ENCODE measurements at regions not wholly inside any gene's neighbourhood (a gene's known extent, or its start where the extent isn't known, plus 50 kb on each side); places are given as distances from the start of the nearest gene placed in this dataset.

DNA sequence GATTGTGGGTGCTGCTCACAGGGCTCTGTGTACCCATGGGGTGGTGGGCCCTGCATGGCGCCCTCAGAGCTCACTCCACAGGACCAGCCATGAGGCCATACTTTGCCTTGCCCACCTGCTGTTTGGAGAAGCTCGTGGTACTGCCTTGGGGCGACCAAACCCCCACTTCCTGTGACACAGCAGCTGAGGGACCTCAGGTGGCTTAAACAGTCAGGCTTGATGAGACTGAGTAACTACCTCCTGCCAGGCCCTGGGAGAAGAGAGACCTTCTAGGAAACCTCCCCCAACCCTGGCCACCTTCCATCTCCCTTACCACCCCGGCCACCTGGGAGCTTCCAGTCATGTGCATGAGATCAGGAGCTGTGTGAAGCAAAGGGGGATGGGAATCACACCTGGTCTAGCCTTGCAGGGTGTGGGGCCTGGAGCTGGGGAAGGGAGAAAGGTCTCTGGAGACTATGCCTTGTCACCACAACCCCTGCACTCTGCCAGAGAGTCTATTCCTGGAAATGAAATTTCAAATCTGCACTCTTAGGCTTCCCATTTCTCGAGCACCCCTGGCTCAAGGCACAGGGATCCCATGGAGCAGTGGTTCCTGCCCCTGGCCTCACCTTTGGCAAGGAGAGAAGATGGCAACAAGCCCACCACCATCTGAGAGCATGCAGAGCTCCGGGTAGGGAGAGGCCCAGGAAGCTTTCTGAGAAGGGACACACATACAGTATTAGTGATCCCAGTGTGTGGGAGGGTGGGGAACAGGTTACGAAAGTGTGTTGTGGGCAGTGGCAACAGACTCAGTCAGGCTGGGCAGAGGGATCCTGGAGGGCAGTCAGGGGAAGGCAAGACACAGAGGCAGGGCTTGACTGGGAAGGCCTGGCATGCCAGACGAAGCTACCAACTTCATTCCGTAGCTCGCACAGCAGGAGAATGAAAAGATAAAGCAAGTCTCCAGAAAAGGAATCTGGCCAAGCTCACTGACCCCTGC, 125.0 kb downstream of the URI1 start:
- TF ChIP-seq, protein P1, sequence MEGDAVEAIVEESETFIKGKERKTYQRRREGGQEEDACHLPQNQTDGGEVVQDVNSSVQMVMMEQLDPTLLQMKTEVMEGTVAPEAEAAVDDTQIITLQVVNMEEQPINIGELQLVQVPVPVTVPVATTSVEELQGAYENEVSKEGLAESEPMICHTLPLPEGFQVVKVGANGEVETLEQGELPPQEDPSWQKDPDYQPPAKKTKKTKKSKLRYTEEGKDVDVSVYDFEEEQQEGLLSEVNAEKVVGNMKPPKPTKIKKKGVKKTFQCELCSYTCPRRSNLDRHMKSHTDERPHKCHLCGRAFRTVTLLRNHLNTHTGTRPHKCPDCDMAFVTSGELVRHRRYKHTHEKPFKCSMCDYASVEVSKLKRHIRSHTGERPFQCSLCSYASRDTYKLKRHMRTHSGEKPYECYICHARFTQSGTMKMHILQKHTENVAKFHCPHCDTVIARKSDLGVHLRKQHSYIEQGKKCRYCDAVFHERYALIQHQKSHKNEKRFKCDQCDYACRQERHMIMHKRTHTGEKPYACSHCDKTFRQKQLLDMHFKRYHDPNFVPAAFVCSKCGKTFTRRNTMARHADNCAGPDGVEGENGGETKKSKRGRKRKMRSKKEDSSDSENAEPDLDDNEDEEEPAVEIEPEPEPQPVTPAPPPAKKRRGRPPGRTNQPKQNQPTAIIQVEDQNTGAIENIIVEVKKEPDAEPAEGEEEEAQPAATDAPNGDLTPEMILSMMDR (IDR thresholded peaks at IDR 0.05; ENCODE audit: low read length), result no peak
- TF ChIP-seq EZH2phosphoT487 (IDR thresholded peaks at IDR 0.05; ENCODE audit: low read length) (no peak), EZH2 (optimal IDR thresholded peaks at IDR 0.05; ENCODE audit: low read depth, low read length) (no peak)

Measured in MM.1S (cell line).